ENCODE measurements at regions not wholly inside any gene's neighbourhood (a gene's known extent, or its start where the extent isn't known, plus 50 kb on each side); places are given as distances from the start of the nearest gene placed in this dataset.

DNA sequence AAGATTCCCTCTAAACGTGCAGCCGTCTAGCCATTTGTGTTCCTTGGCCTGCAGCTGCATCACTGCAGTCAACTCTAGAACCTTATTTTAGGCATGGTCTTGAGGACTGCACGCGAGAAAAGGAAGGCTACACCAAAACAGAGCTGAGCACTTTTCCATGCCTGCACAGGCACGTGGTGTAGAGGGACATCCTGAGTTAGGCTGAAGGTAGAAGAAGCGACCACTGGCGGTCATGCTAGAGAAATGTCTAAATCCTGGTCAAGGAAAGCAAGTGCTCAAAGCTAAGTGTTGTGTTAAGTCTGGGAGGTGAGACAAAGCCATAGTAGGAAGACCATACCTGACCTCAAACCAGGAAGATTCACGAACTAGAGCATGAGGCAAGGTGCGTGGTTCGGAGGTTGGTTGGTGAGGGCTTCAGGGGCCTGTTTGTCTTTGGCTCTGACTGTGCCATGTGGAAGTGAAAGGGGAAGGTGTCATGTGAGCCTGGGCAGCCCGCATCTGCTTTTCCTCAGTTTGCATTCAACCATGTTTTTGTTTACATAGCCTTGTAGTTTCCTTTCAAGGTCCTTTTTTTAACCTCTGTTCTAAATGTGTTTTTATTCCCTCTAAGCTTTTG is 203.8 kb downstream of the AASDH start:
- no peaks in the 10 kb centered on the region for H3K27me3 ChIP-seq (replicated peaks)
- no peak overlapping the region for H3K4me3 ChIP-seq
- H3K9me3 ChIP-seq (replicated peaks): no peaks in the 10 kb centered on the region
- H3K4me1 ChIP-seq (replicated peaks): no peaks in the 10 kb centered on the region
- no peak overlapping the region for H3K27ac ChIP-seq
- H3K36me3 ChIP-seq: no peaks in the 10 kb centered on the region
- DNase-seq (ENCODE audit: low read depth in 1 of 2, low spot score in 2 of 2): no peak

DNA sequence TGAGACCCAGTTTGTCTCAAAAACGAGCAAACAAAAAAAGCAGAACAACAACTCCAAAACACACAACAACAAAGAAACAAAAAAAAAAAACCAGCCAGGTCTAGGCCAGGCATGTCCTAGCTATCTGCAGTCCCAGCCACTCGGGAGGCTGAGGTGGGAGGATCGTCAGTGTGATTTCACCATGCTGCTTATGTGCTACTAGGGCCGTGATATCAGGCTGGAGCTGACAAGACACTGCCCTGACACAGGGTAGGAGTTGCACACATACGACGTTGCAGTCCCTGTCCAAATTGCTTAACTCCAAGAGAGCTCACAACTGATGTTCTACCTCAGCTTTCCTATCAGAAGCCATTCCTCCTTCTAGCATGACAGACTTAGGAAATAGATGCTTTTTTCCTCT is 204.9 kb downstream of the AASDH start:
- Histone ChIP-seq H3K4me1 (replicated peaks) (no peaks in the 10 kb centered on the region), H3K36me3 (no peaks in the 10 kb centered on the region), H3K27me3 (replicated peaks) (no peaks in the 10 kb centered on the region), H3K9me3 (replicated peaks) (no peaks in the 10 kb centered on the region), H3K4me3 (no peak overlapping the region), H3K27ac (no peak overlapping the region)
- no peak for DNase-seq (ENCODE audit: low read depth in 1 of 2, low spot score in 2 of 2)

DNA sequence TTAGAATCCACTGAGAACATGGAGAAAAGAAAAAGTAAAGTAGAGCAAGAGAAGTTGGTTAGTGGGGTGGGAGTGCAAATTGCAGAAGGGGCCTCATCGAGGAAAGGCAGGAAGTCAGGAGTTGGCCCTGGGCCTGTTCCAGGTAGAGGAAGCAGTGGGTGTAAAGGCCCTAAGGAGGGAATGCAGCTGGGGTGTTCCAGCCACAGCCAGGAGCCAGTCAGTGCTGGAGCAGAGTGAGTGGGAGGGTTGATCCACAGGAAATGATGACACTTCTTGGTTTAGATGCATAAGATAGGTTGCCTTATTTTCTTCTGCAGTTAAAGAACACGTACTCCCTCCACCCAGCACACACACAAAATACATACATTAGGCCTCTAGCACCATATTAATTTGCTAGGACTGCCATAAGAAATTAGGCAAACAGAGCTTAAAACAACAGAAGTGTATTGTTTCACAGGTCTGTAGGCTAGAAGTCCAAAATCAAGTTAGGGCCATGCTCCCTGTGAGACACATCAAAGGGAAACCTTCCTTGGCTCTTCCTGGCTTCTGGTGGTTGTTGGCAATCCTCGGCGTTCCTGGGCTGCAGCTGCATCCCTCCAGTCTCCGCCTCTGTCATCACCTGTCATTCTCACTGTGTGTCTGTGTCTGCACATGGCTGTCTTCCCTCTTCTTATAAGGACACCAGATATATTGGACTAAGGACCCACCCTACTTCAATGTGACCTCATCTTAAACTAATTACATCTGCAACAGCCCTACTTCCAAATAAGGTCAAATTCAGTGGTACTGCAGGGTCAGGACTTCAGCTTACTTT is 205.9 kb downstream of the AASDH start:
- Histone ChIP-seq H3K4me1 (replicated peaks) (no peaks in the 10 kb centered on the region), H3K4me3 (no peak overlapping the region), H3K27me3 (replicated peaks) (no peaks in the 10 kb centered on the region), H3K36me3 (no peaks in the 10 kb centered on the region), H3K27ac (no peak overlapping the region), H3K9me3 (replicated peaks) (no peaks in the 10 kb centered on the region; the same call in 1 of the 2 replicates)
- no peak for DNase-seq (ENCODE audit: low read depth in 1 of 2, low spot score in 2 of 2)

DNA sequence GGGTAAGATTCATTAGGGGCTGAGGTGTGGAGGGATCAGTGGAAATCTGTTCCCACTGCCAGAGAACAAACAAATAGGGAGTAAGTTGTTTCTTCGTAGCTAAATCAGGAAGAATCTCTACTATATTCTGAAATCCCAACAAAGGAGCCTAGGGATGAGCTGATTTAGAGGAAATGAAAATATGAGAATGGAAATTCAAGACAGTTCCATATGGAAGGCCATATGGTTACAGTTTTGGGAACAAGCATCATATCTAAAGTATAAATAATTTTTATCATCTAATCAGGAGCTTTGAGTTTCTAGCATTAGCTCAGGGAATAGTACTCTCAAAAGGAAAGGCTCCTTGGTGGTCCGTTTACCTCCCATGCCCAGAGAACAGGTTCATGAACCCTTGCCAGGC is 218.2 kb downstream of the AASDH start:
- Histone ChIP-seq H3K4me3 (no peak overlapping the region), H3K9me3 (replicated peaks) (no peaks in the 10 kb centered on the region), H3K36me3 (no peaks in the 10 kb centered on the region), H3K4me1 (replicated peaks) (no peaks in the 10 kb centered on the region), H3K27ac (no peak overlapping the region), H3K27me3 (replicated peaks) (no peaks in the 10 kb centered on the region; the same call in 1 of the 2 replicates)
- DNase-seq (ENCODE audit: low read depth in 1 of 2, low spot score in 2 of 2): no peak

DNA sequence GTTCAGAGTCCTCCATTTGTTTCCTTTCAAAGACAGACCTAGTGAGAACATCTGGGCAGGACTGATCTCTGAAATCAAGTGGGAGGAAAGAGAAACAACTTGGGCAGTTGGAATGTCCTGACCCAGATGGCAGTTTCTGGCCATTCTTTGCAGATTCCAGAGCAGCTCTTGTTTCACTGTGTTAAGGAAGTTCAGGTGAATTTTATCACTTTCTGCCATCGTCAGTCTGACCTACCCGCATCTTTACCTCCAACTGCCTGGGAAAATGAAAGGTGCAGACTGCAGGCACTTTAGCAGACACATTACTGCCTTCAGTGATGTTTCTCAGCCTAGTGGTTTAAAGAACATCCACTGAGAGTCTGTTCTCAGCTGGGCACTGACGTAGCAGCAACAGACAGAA is 216.2 kb downstream of the CEP135 start:
- H3K9me3 ChIP-seq (replicated peaks): no peaks in the 10 kb centered on the region
- DNase-seq (ENCODE audit: low read depth in 1 of 2, low spot score in 2 of 2): no peak
- no peaks in the 10 kb centered on the region for H3K36me3 ChIP-seq
- H3K4me3 ChIP-seq: no peak overlapping the region
- H3K27me3 ChIP-seq (replicated peaks): no peaks in the 10 kb centered on the region
- H3K27ac ChIP-seq: no peak overlapping the region
- H3K4me1 ChIP-seq (replicated peaks): no peaks in the 10 kb centered on the region

DNA sequence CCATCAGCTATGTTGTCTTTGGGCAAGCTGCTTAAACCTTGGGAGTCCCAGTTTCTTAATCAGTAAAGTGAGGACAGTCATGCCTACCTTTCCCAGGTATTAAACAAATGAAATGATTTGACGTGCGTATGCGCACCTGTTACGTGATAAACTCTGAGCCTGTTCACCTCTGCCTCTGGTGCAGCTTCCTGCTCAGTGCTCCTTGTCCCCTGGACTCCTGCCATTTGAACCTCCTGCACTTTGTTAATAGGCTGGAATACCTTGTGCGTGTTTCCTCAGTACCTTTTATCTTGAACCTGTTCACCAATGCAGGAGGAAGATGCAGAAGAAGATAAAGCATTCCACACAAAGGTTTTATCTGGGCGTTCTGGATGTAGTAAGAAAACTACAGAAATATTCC is 211.9 kb downstream of the CEP135 start:
- no peaks in the 10 kb centered on the region for H3K27me3 ChIP-seq (replicated peaks)
- H3K9me3 ChIP-seq (replicated peaks): no peaks in the 10 kb centered on the region
- H3K36me3 ChIP-seq: no peaks in the 10 kb centered on the region
- H3K4me1 ChIP-seq (replicated peaks): no peaks in the 10 kb centered on the region
- DNase-seq (ENCODE audit: low read depth in 1 of 2, low spot score in 2 of 2): no peak
- H3K27ac ChIP-seq: no peak overlapping the region
- no peak overlapping the region for H3K4me3 ChIP-seq

DNA sequence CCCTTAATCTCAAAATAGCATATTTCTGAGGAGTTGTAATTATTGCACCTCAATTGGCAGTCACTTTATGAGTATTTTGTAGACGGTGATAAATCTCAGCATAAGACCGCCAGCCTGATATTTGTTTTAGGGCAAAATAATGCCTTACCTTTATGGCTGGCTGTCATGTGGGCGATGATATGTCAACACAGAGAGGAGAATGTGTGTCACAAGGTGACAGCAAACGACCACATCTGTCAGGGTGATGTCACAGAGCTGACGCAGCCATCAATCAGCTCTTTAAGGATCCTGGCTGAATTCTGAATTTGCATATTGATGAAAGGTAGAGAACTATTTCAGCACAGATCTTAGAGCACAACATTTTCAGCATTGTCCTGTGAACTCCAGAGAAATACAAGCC is 209.7 kb downstream of the CEP135 start:
- H3K27me3 ChIP-seq (replicated peaks): no peaks in the 10 kb centered on the region
- H3K9me3 ChIP-seq (replicated peaks): no peaks in the 10 kb centered on the region
- H3K4me3 ChIP-seq: no peak overlapping the region
- DNase-seq (ENCODE audit: low read depth in 1 of 2, low spot score in 2 of 2): no peak
- H3K27ac ChIP-seq: no peak overlapping the region
- H3K36me3 ChIP-seq: no peaks in the 10 kb centered on the region
- no peaks in the 10 kb centered on the region for H3K4me1 ChIP-seq (replicated peaks)

DNA sequence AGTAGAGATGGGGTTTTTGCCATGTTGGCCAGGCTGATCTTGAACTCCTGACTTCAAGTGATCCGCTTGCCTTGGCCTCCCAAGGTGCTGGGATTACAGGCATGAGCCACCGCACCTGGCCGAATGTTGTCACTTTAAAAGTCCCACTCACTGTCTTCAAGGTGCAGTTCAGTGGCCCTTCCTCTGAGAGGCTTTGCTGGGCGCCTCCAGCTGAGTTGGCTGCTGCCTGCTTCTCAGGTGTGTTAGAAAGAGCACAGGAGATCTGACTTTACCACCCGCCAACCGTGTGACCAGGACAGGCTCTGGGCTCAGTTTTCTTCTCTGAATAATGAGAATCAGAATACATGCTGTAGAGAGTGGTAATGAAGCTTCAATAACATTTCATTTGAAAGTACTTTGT is 207.4 kb downstream of the CEP135 start:
- no peak for DNase-seq (ENCODE audit: low read depth in 1 of 2, low spot score in 2 of 2)
- H3K27ac ChIP-seq: no peak overlapping the region
- H3K9me3 ChIP-seq (replicated peaks): no peaks in the 10 kb centered on the region
- no peaks in the 10 kb centered on the region for H3K36me3 ChIP-seq
- no peaks in the 10 kb centered on the region for H3K27me3 ChIP-seq (replicated peaks)
- no peaks in the 10 kb centered on the region for H3K4me1 ChIP-seq (replicated peaks)
- no peak overlapping the region for H3K4me3 ChIP-seq

DNA sequence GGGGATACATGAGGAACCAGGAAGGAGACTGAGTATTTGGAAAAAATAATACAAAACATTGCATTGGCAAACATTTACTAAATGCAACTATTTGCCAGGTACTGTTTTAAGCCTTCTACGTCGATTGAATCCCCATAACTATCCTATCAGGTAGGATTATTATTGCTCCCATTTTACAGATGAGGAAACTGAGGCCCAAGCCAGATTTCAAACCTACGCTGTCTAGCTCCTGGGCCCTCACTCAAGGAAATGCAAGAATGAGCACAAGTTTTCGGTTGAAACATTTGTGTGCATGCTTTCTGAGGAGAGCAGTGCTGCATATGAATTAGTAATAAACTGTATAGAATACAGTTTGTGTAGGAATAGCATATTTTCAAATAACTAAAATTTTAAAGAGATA is 206.7 kb downstream of the CEP135 start:
- Histone ChIP-seq H3K27me3 (replicated peaks) (no peaks in the 10 kb centered on the region), H3K36me3 (no peaks in the 10 kb centered on the region), H3K9me3 (replicated peaks) (no peaks in the 10 kb centered on the region), H3K4me1 (replicated peaks) (no peaks in the 10 kb centered on the region), H3K27ac (no peak overlapping the region), H3K4me3 (no peak overlapping the region)
- no peak for DNase-seq (ENCODE audit: low read depth in 1 of 2, low spot score in 2 of 2)

DNA sequence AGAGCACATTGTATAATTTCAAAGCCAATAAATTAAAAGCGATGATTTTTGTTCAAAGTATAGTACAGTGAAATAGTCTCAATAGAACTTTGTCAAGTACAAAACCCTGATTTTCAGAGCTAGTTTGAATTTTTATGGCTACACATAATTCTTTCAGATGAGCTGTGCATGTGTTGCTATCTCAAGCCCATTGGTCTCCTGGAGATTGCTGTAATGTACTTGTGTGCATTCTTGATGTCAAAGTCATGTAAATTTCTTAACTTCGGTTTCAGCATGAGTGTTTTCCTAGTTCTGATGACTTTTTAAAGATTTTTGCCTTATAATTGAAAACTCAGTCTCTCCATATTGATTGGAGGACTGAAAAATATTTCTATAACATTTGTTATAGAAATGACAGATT is 200.8 kb downstream of the CEP135 start:
- H3K9me3 ChIP-seq (replicated peaks): no peaks in the 10 kb centered on the region
- H3K27me3 ChIP-seq (replicated peaks): no peaks in the 10 kb centered on the region
- DNase-seq (ENCODE audit: low read depth in 1 of 2, low spot score in 2 of 2): no peak
- H3K36me3 ChIP-seq: no peaks in the 10 kb centered on the region
- H3K27ac ChIP-seq: no peak overlapping the region
- H3K4me1 ChIP-seq (replicated peaks): no peaks in the 10 kb centered on the region
- no peak overlapping the region for H3K4me3 ChIP-seq

DNA sequence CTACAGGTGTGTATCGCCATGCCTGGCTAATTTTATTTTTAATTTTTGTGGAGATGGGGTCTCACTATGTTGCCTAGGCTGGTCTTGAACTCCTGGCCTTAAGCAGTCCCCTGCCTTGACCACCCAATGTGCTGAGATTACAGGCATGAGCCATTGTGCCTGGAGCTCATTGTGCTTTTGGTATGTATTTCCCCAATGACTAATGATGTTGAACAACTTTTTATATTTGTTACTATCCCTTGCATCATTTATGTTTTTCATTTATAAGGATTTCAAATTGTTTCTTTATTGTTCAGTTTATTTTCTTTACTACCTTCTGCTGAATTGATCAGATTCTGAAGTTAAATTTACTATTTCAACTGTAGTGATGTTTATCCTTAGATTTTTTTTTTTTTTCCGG is 199.7 kb downstream of the CEP135 start:
- no peaks in the 10 kb centered on the region for H3K4me1 ChIP-seq (replicated peaks)
- no peak for DNase-seq (ENCODE audit: low read depth in 1 of 2, low spot score in 2 of 2)
- no peak overlapping the region for H3K27ac ChIP-seq
- H3K27me3 ChIP-seq (replicated peaks): no peaks in the 10 kb centered on the region
- H3K36me3 ChIP-seq: no peaks in the 10 kb centered on the region
- no peak overlapping the region for H3K4me3 ChIP-seq
- H3K9me3 ChIP-seq (replicated peaks): no peaks in the 10 kb centered on the region

DNA sequence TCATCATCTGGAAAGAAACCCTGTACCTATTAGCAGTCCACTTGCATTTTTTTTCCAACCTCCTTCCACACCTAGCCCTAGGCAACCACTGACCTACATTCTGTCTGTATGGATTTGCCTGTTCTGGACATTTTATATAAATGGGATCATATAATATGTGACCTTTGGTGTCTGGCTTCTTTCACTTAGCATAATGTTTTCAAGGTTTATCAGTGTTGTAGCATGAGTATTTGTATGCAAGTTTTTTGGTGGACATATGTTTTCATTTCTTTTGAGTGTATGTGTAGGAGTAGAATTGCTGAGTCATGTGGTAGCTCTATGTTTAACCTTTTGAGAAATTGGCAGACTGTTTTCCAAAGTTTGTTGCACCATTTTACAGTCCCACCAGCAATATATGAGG is 198.6 kb downstream of the CEP135 start:
- Histone ChIP-seq H3K27ac (no peak overlapping the region), H3K9me3 (replicated peaks) (no peaks in the 10 kb centered on the region), H3K4me3 (no peak overlapping the region), H3K27me3 (replicated peaks) (no peaks in the 10 kb centered on the region), H3K36me3 (no peaks in the 10 kb centered on the region), H3K4me1 (replicated peaks) (no peaks in the 10 kb centered on the region)
- DNase-seq (ENCODE audit: low read depth in 1 of 2, low spot score in 2 of 2): no peak

DNA sequence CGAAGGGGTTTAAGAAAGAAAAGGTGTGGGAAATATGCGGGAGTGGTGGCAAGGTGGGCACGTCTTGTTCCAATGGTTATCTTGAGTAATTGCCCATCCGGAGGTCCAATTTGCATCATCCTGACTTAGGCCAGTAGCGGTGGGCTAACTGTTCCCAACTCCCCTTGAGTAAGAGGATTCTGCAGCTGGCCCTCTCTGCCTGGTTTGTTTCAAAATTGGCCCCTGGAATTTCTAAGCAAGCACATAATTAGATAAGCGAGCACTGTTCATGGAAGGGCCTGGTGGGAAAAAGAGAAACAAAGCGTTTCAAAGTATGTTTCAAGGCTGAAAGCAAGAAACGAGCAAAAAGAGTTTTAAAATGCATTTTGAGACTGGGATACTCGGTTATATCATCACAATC is 198.2 kb downstream of the CEP135 start:
- no peak overlapping the region for H3K4me3 ChIP-seq

DNA sequence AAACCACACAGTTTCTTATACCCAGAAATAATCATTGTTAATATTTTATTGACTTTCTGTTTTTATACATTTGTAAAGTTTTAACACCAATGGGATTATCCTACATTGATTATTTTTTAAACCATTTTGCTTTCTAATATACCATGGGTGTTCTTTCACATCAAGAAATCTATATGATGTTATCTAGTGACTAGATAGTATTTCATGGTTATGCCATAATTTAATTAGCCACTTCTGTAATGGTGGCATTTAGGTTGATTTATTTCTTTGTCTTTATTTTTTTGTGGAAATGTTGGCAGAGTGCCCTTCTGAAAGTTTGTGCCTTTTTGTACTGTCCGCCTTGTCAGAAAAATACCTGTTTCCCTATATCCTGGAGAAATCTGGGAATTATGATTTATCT is 193.3 kb downstream of the CEP135 start:
- H3K27me3 ChIP-seq (replicated peaks): no peaks in the 10 kb centered on the region
- no peak for DNase-seq (ENCODE audit: low read depth in 1 of 2, low spot score in 2 of 2)
- no peaks in the 10 kb centered on the region for H3K9me3 ChIP-seq (replicated peaks)
- no peak overlapping the region for H3K27ac ChIP-seq
- H3K36me3 ChIP-seq: no peaks in the 10 kb centered on the region
- H3K4me3 ChIP-seq: no peak overlapping the region
- H3K4me1 ChIP-seq (replicated peaks): no peaks in the 10 kb centered on the region

More for the DNA sequence above, 198.2 kb downstream of the CEP135 start:
- Histone ChIP-seq H3K9me3 (replicated peaks) (no peaks in the 10 kb centered on the region), H3K27ac (no peak overlapping the region), H3K27me3 (replicated peaks) (no peaks in the 10 kb centered on the region), H3K4me1 (replicated peaks) (no peaks in the 10 kb centered on the region), H3K36me3 (no peaks in the 10 kb centered on the region)
- no peak for DNase-seq (ENCODE audit: low read depth in 1 of 2, low spot score in 2 of 2)

Measured in SJSA1 (cell line).